GM19328 (cell line): ENCODE measurements at regions not wholly inside any gene's neighbourhood (a gene's known extent, or its start where the extent isn't known, plus 50 kb on each side); places are given as distances from the start of the nearest gene placed in this dataset.

Experiments used
- ATAC-seq: cut with Tn5 transposase; IDR thresholded peaks from one replicate; pipeline ENCODE4 v1.9.1; 2021; ENCODE audit warnings: mild to moderate bottlenecking, moderate library complexity; ENCODE audit not compliant: unreplicated experiment

- ATAC-seq = no peak
Observed at GRCh38 chr13:76461484-76461883, 424.7 kb downstream of the KCTD12 start.

- no peak for ATAC-seq
Observed at GRCh38 chr13:76459863-76460262, 426.3 kb downstream of the KCTD12 start.

GRCh38 chr13:76455960-76456359, 430.2 kb downstream of the KCTD12 start:
- no peak for ATAC-seq

GRCh38 chr13:76454991-76455390, 431.2 kb downstream of the KCTD12 start:
- no peak for ATAC-seq

GRCh38 chr13:76449716-76450115, 436.5 kb downstream of the KCTD12 start:
- no peak for ATAC-seq

- ATAC-seq = no peak
Observed at GRCh38 chr13:76446191-76446590, 440.0 kb downstream of the KCTD12 start.

GRCh38 chr13:76440568-76440967, 445.6 kb downstream of the KCTD12 start:
- peak; percentile 96 for ATAC-seq

GRCh38 chr13:76439546-76439945, 446.7 kb downstream of the KCTD12 start:
- ATAC-seq = no peak

- ATAC-seq = no peak
Observed at GRCh38 chr13:76438050-76438449, 448.2 kb downstream of the KCTD12 start.

GRCh38 chr13:76425935-76426334, 460.3 kb downstream of the KCTD12 start:
- no peak for ATAC-seq

GRCh38 chr13:76421011-76421410, 465.2 kb downstream of the KCTD12 start:
- no peak for ATAC-seq

- no peak for ATAC-seq
Observed at GRCh38 chr13:76418404-76418803, 467.8 kb downstream of the KCTD12 start.

- no peak for ATAC-seq
Observed at GRCh38 chr13:76414320-76414719, 471.9 kb downstream of the KCTD12 start.

- ATAC-seq = no peak
Observed at GRCh38 chr13:76406243-76406642, 480.0 kb downstream of the KCTD12 start.

- ATAC-seq = no peak
Observed at GRCh38 chr13:76398425-76398824, 487.8 kb downstream of the KCTD12 start.

GRCh38 chr13:76397413-76397812, 488.8 kb downstream of the KCTD12 start:
- ATAC-seq = no peak

GRCh38 chr13:76389321-76389720, 496.9 kb downstream of the KCTD12 start:
- ATAC-seq = no peak

GRCh38 chr13:76387566-76387965, 498.6 kb downstream of the KCTD12 start:
- no peak for ATAC-seq

- no peak for ATAC-seq
Observed at GRCh38 chr13:76386321-76386720, 499.9 kb downstream of the KCTD12 start.

- ATAC-seq = no peak
Observed at GRCh38 chr13:76385586-76385985, 500.6 kb downstream of the KCTD12 start.

- no peak for ATAC-seq
Observed at GRCh38 chr13:76383676-76384461, 502.3 kb downstream of the KCTD12 start.

GRCh38 chr13:76380446-76381065, 505.6 kb downstream of the KCTD12 start:
- ATAC-seq = no peak
